ENCODE measurements at regions not wholly inside any gene's neighbourhood (a gene's known extent, or its start where the extent isn't known, plus 50 kb on each side); places are given as distances from the start of the nearest gene placed in this dataset.

- H3K27me3 Mint-ChIP-seq (ENCODE audit: insufficient read depth, unreplicated experiment), result peaks cover 37% of the 10 kb centered on the region
- H3K36me3 Mint-ChIP-seq (ENCODE audit: insufficient read depth, unreplicated experiment), result no peaks in the 10 kb centered on the region
- ChIA-PET POLR2A (no interaction called here), CTCF (no interaction called here)
- no peaks in the 10 kb centered on the region for H3K9me3 Mint-ChIP-seq (ENCODE audit: unreplicated experiment)
- H3K4me3 Mint-ChIP-seq (ENCODE audit: unreplicated experiment), result no peak overlapping the region
- DNase-seq (ENCODE audit: unreplicated experiment), result no peak
- BruUV-seq (replicated peaks), result no TSS peak
- no peak overlapping the region for H3K27ac Mint-ChIP-seq (ENCODE audit: low read depth, unreplicated experiment)
- intact Hi-C loops (cut with micrococcal nuclease), result no loop called here
- TF ChIP-seq CTCF (IDR thresholded peaks at IDR 0.05; ENCODE audit: unreplicated experiment), result no peak
- no peaks in the 10 kb centered on the region for H3K4me1 Mint-ChIP-seq (ENCODE audit: insufficient read depth, unreplicated experiment)
Observed at GRCh38 chr9:22992780-22993179, 546.2 kb downstream of the DMRTA1 start.

GRCh38 chr9:22997923-22998322, 551.3 kb downstream of the DMRTA1 start:
- Mint-ChIP-seq H3K27me3 (ENCODE audit: insufficient read depth, unreplicated experiment) (peaks cover 23% of the 10 kb centered on the region), H3K4me3 (ENCODE audit: unreplicated experiment) (no peak overlapping the region), H3K27ac (ENCODE audit: low read depth, unreplicated experiment) (no peak overlapping the region), H3K4me1 (ENCODE audit: insufficient read depth, unreplicated experiment) (no peaks in the 10 kb centered on the region), H3K36me3 (ENCODE audit: insufficient read depth, unreplicated experiment) (no peaks in the 10 kb centered on the region), H3K9me3 (ENCODE audit: unreplicated experiment) (no peaks in the 10 kb centered on the region)
- no TSS peak for BruUV-seq (replicated peaks)
- intact Hi-C loops (cut with micrococcal nuclease), result no loop called here
- no peak for TF ChIP-seq CTCF (IDR thresholded peaks at IDR 0.05; ENCODE audit: unreplicated experiment)
- ChIA-PET CTCF (no interaction called here), POLR2A (no interaction called here)
- DNase-seq (ENCODE audit: unreplicated experiment), result no peak

- intact Hi-C loops (cut with micrococcal nuclease), result no loop called here
- Mint-ChIP-seq H3K4me3 (ENCODE audit: unreplicated experiment) (no peak overlapping the region), H3K36me3 (ENCODE audit: insufficient read depth, unreplicated experiment) (no peaks in the 10 kb centered on the region), H3K9me3 (ENCODE audit: unreplicated experiment) (no peaks in the 10 kb centered on the region), H3K27me3 (ENCODE audit: insufficient read depth, unreplicated experiment) (peaks cover 39% of the 10 kb centered on the region), H3K4me1 (ENCODE audit: insufficient read depth, unreplicated experiment) (no peaks in the 10 kb centered on the region), H3K27ac (ENCODE audit: low read depth, unreplicated experiment) (no peak overlapping the region)
- BruUV-seq (replicated peaks), result no TSS peak
- POLR2A ChIA-PET, result no interaction called here
- no peak for DNase-seq (ENCODE audit: unreplicated experiment)
- CTCF ChIA-PET, result no interaction called here
- no peak for TF ChIP-seq CTCF (IDR thresholded peaks at IDR 0.05; ENCODE audit: unreplicated experiment)
Observed at GRCh38 chr9:23005156-23005555, 558.5 kb downstream of the DMRTA1 start.

- Mint-ChIP-seq H3K4me1 (ENCODE audit: insufficient read depth, unreplicated experiment) (no peaks in the 10 kb centered on the region), H3K9me3 (ENCODE audit: unreplicated experiment) (no peaks in the 10 kb centered on the region), H3K27ac (ENCODE audit: low read depth, unreplicated experiment) (no peak overlapping the region), H3K4me3 (ENCODE audit: unreplicated experiment) (no peak overlapping the region), H3K36me3 (ENCODE audit: insufficient read depth, unreplicated experiment) (no peaks in the 10 kb centered on the region), H3K27me3 (ENCODE audit: insufficient read depth, unreplicated experiment) (peaks cover 32% of the 10 kb centered on the region)
- BruUV-seq (replicated peaks), result no TSS peak
- ChIA-PET POLR2A (no interaction called here), CTCF (no interaction called here)
- no peak for TF ChIP-seq CTCF (IDR thresholded peaks at IDR 0.05; ENCODE audit: unreplicated experiment)
- intact Hi-C loops (cut with micrococcal nuclease), result no loop called here
- no peak for DNase-seq (ENCODE audit: unreplicated experiment)
Observed at GRCh38 chr9:23006127-23006526, 559.5 kb downstream of the DMRTA1 start.
